ENCODE measurements at regions not wholly inside any gene's neighbourhood (a gene's known extent, or its start where the extent isn't known, plus 50 kb on each side); places are given as distances from the start of the nearest gene placed in this dataset.

DNA sequence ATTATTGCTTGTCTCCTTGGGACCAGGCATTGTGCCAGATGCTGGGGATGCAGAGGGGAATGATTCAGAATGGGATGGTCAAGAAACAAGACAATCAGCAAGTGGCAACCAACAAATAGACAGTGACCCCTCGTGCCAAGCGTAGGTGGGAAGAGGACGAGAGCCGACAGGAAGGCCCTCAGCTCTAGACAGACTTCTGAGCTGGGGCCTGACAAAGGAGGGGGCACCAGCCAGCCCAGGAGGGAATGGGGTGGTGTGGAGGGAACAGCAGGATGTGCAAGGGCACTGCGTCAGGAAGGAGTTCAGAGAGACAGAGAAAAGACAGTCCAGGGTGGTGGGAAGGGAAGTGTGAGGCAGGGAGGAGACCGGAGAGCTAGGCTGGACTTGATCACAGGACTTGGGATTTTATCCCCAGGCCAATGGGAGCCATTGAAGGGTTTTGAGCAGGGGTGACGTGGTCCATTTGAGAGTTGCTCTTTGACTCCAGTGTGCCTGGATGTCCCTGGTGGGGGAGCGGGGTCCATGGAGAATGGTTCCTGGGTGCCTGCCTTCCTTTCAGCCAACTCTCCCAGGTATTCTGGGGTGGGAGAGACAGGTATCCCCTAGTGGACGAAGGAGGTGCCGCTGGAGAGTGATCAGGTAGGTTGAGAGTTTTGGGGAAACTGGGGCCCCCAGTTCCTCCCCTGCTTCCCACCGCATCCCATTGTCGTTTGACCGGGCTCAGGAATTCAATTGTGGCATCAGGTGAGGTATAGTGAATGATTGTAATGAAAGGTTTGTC lies 79.3 kb upstream of the ZNF618 start:
- TF ChIP-seq EZH2phosphoT487 (IDR thresholded peaks at IDR 0.05; ENCODE audit: borderline replicate concordance, low read depth): no peak
- TF ChIP-seq RXRA (IDR thresholded peaks at IDR 0.05; ENCODE audit: borderline replicate concordance, low read depth): no peak
- no peak for TF ChIP-seq SIN3A (IDR thresholded peaks at IDR 0.05; ENCODE audit: borderline replicate concordance, low read depth, low read length)
- TF ChIP-seq, protein P1, sequence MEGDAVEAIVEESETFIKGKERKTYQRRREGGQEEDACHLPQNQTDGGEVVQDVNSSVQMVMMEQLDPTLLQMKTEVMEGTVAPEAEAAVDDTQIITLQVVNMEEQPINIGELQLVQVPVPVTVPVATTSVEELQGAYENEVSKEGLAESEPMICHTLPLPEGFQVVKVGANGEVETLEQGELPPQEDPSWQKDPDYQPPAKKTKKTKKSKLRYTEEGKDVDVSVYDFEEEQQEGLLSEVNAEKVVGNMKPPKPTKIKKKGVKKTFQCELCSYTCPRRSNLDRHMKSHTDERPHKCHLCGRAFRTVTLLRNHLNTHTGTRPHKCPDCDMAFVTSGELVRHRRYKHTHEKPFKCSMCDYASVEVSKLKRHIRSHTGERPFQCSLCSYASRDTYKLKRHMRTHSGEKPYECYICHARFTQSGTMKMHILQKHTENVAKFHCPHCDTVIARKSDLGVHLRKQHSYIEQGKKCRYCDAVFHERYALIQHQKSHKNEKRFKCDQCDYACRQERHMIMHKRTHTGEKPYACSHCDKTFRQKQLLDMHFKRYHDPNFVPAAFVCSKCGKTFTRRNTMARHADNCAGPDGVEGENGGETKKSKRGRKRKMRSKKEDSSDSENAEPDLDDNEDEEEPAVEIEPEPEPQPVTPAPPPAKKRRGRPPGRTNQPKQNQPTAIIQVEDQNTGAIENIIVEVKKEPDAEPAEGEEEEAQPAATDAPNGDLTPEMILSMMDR (IDR thresholded peaks at IDR 0.05): no peak
- TF ChIP-seq CHD2 (IDR thresholded peaks at IDR 0.05; ENCODE audit: low read length, partially characterized antibody): no peak
- no peak for TF ChIP-seq POLR2AphosphoS5 (IDR thresholded peaks at IDR 0.05; ENCODE audit: low read depth, low read length)
- TF ChIP-seq EP300 (IDR thresholded peaks at IDR 0.05; ENCODE audit: borderline replicate concordance in 1 of 2, low read depth in 1 of 2, low read length in 1 of 2): no peak
- TF ChIP-seq NRF1 (IDR thresholded peaks at IDR 0.05; ENCODE audit: low read depth, low read length): no peak
